HepG2 (cell line): ENCODE measurements at regions not wholly inside any gene's neighbourhood (a gene's known extent, or its start where the extent isn't known, plus 50 kb on each side); places are given as distances from the start of the nearest gene placed in this dataset.

Experiments
- ATAC-seq: fragments of 200-7000 bp; cut with Tn5 transposase; 3 replicates; pipeline ENCODE4 v1.9.1; 2020; ENCODE audit warnings: mild to moderate bottlenecking, moderate library complexity
- BruUV-seq: library from RNA; stranded (reverse); fragments of 400-500 nt; replicated peaks from 2 replicates; lab custom pipeline; 2021; lab: Mats Ljungman, UMichigan
- CTCF ChIA-PET: fragments of 300-600 bp; formaldehyde crosslinking; extraction: SDS; loops from one replicate; lab custom pipeline; 2021; ENCODE audit warnings: low total read pairs, inconsistent platforms, low intra/inter-chr PET ratio; lab: Yijun Ruan, JAX
- POLR2A ChIA-PET: fragments of 350-600 bp; sonication (Branson Sonifier 250); formaldehyde crosslinking; loops from one replicate; lab custom pipeline; 2020; ENCODE audit warnings: antibody characterized with exemption, inconsistent platforms; lab: Yijun Ruan, JAX
- DNase-seq: peaks from one replicate; pipeline ENCODE4 v3.0.0-alpha.2; 2015; ENCODE audit warnings: low spot score
- FAIRE-seq: peaks from 3 replicates; lab custom pipeline; 2011; peaks lifted over from hg19 to GRCh38; lab: Jason Lieb, UNC
- H2AFZ ChIP-seq: one replicate; pipeline ENCODE4 v1.6.1; 2011; ENCODE audit warnings: low read length, inconsistent platforms
- H3K27ac ChIP-seq: fragments of 300-600 bp; 3 replicates; pipeline ENCODE4 v1.8.0; 2011; ENCODE audit warnings: mixed run types, mild to moderate bottlenecking, mixed read lengths, low read length, inconsistent platforms; ENCODE audit not compliant: insufficient read depth; ENCODE audit errors: extremely low read length
- H3K27me3 ChIP-seq, 2 experiments: fragments of 200-600 bp in 1 of 2; 2 replicates in 1 of 2; 3 replicates in 1 of 2; pipeline versions ENCODE4 v1.6.0 to v1.8.0; 2011; ENCODE audit warnings: low read length in 2 of 2, mild to moderate bottlenecking in 2 of 2, moderate library complexity in 2 of 2, inconsistent platforms in 1 of 2; ENCODE audit not compliant: insufficient read depth in 2 of 2, control insufficient read depth in 1 of 2
- H3K36me3 ChIP-seq, 2 experiments: fragments of 200-600 bp in 1 of 2; replicated peaks in 1 of 2; 2 replicates in 1 of 2; 3 replicates in 1 of 2; pipeline versions ENCODE4 v1.5.1 to v1.8.0; 2011; ENCODE audit warnings: low read length in 2 of 2, inconsistent platforms in 1 of 2; ENCODE audit not compliant: insufficient read depth in 2 of 2, control insufficient read depth in 1 of 2
- H3K4me1 ChIP-seq: 2 replicates; pipeline ENCODE4 v1.5.1; 2012; ENCODE audit warnings: low read length, inconsistent platforms; ENCODE audit not compliant: insufficient read depth
- H3K4me2 ChIP-seq: 2 replicates; pipeline ENCODE4 v1.6.0; 2011; ENCODE audit warnings: low read depth, low read length, inconsistent platforms
- H3K4me3 ChIP-seq, 3 experiments: fragments of 200-600 bp in 1 of 3; sonication (generic), shearing (Covaris generic) in 1 of 3; replicated peaks in 1 of 3; 2 replicates each; pipeline ENCODE4 v1.5.1; 2011 to 2016; ENCODE audit warnings: low read length in 3 of 3, inconsistent platforms in 2 of 3, low read depth in 2 of 3, mild to moderate bottlenecking in 2 of 3, control low read depth in 1 of 3, mixed read lengths in 1 of 3; ENCODE audit not compliant: insufficient read depth in 1 of 3
- H3K79me2 ChIP-seq: one replicate; pipeline ENCODE4 v1.6.1; 2011; ENCODE audit warnings: low read length, inconsistent platforms; ENCODE audit not compliant: insufficient read depth
- H3K9ac ChIP-seq: 2 replicates; pipeline ENCODE4 v1.6.0; 2011; ENCODE audit warnings: mild to moderate bottlenecking, low read depth, low read length, inconsistent platforms; ENCODE audit not compliant: insufficient read depth
- H3K9me3 ChIP-seq: 2 replicates; pipeline ENCODE4 v1.5.1; 2012; ENCODE audit warnings: mild to moderate bottlenecking, low read length
- H4K20me1 ChIP-seq: 2 replicates; pipeline ENCODE4 v1.6.0; 2011; ENCODE audit warnings: inconsistent platforms, mild to moderate bottlenecking, low read length, moderate library complexity; ENCODE audit not compliant: insufficient read depth
- ASH2L ChIP-seq: fragments of 300-600, 200-600 bp; sonication (generic); IDR thresholded peaks from 2 replicates; pipeline ENCODE4 v1.7.0; 2017; ENCODE audit warnings: low read depth, mild to moderate bottlenecking, moderate library complexity, mixed read lengths, low read length; ENCODE audit not compliant: insufficient read length
- ATRX ChIP-seq: sonication (generic); formaldehyde crosslinking; IDR thresholded peaks from 2 replicates; pipeline ENCODE4 v1.4.0; 2020; ENCODE audit warnings: missing genetic modification reagents, borderline replicate concordance
- CEBPB ChIP-seq: IDR thresholded peaks from 2 replicates; pipeline ENCODE4 v1.6.1; 2011; ENCODE audit warnings: low read depth, low read length, improper control_type of control experiment, borderline replicate concordance
- DMAP1 ChIP-seq: IDR thresholded peaks from 2 replicates; pipeline ENCODE4 v1.6.1; 2016
- ESRRA ChIP-seq: sonication (generic); formaldehyde crosslinking; IDR thresholded peaks from 2 replicates; pipeline ENCODE4 v1.5.1; 2020; ENCODE audit warnings: mild to moderate bottlenecking, low read depth, missing genetic modification reagents
- FOSL1 ChIP-seq: sonication (generic); formaldehyde crosslinking; IDR thresholded peaks from 2 replicates; pipeline ENCODE4 v1.9.0; 2021; ENCODE audit warnings: missing genetic modification reagents, borderline replicate concordance
- MAF1 ChIP-seq: sonication (generic); formaldehyde crosslinking; IDR thresholded peaks from 2 replicates; pipeline ENCODE4 v1.5.0; 2020; ENCODE audit warnings: missing genetic modification reagents, borderline replicate concordance
- NCOA2 ChIP-seq: sonication (generic); formaldehyde crosslinking; IDR thresholded peaks from 2 replicates; pipeline ENCODE4 v1.8.0; 2022; ENCODE audit warnings: inconsistent platforms
- NKX3-1 ChIP-seq: sonication (generic); formaldehyde crosslinking; IDR thresholded peaks from 2 replicates; pipeline ENCODE4 v1.5.0; 2020; ENCODE audit warnings: missing genetic modification reagents
- TFDP1 ChIP-seq: IDR thresholded peaks from 2 replicates; pipeline ENCODE4 v1.6.1; 2016; ENCODE audit warnings: missing compliant biosample characterization, missing genetic modification reagents, borderline replicate concordance
- ZBTB1 ChIP-seq: sonication (generic); formaldehyde crosslinking; IDR thresholded peaks from 2 replicates; pipeline ENCODE4 v1.4.0; 2020; ENCODE audit warnings: missing genetic modification reagents, borderline replicate concordance
- ZNF34 ChIP-seq: sonication (generic); formaldehyde crosslinking; IDR thresholded peaks from 2 replicates; pipeline ENCODE4 v1.4.0; 2020; ENCODE audit warnings: mild to moderate bottlenecking, missing genetic modification reagents, borderline replicate concordance
- ZNF350 ChIP-seq: sonication (generic); formaldehyde crosslinking; IDR thresholded peaks from 2 replicates; pipeline ENCODE4 v1.4.0; 2020; ENCODE audit warnings: mild to moderate bottlenecking, low read depth, missing genetic modification reagents, borderline replicate concordance
- ZNF44 ChIP-seq: sonication (generic); formaldehyde crosslinking; IDR thresholded peaks from 2 replicates; pipeline ENCODE4 v1.5.1; 2020; ENCODE audit warnings: mild to moderate bottlenecking, missing genetic modification reagents
- WGBS: methylation state at CpG from one replicate; pipeline ENCODE4 v1.1.6; 2017; ENCODE audit warnings: low lambda C conversion rate; 5-methylcytosine and 5-hydroxymethylcytosine counted together
- in situ Hi-C: cut with HindIII; loops from 2 replicates; pipeline ENCODE4 v1.10.0; 2017; ENCODE audit warnings: low pct_unique_long_range_greater_than_20kb; ENCODE audit not compliant: extremely low pct_ligation_motif_present
- intact Hi-C: fragments of 100-400 bp; cut with micrococcal nuclease; formaldehyde crosslinking; loops from one replicate; pipeline ENCODE4 v1.10.0; 2022; ENCODE audit not compliant: unreplicated experiment
- TF ChIP-seq, protein P1 (sequence below): sonication (generic); formaldehyde crosslinking; IDR thresholded peaks from 2 replicates; pipeline ENCODE4 v1.8.1; 2023; ENCODE audit warnings: mild to moderate bottlenecking, missing genetic modification reagents

DNA sequence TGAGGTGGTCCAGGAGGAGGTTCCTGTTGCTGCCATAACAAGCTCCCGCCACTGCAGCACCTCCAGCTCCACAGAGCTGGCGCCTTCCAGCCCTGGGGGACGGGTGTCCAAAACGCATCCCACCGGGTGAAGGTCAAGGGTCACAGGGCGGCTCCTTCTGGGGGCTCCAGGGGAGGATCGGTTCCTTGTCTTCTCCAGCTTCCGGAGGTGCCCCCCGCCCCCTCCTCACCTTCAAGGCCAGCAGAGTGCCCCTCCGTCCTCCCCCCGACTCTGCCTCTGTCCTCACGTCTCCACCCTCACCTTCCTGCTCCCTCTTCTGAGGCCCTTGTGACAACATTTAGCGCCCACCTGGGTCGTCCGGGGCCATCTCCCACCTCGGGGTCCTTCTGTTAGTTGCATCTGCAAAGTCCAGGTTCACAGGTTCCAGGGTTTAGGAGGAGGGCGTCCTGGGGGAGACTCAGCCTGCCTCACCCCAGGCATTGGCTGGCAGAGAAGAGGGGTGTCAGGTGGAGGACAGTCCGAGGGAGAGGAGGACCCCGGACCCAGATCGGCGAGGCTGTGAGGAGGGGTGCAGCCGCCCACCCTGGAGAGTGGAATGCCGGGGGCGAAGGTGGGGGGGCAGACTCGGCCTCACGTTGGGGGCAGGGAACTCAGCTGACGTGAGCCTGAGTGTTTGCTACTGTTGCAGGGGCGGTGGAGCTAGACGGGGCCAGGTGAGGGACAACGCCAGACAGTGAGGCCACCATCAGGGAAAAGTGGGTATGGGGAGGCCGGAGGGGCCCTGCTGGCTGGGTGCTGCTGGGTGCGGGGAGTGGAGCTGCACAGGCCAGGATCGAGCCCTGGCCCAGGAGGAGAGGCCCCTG, 205.5 kb upstream of the C14orf180 start:
- Histone ChIP-seq H3K79me2 (no peaks in the 10 kb centered on the region), H3K27me3 (peaks cover 13 to 59% of the 10 kb centered on the region in 2 experiments), H3K36me3 (no peaks in the 10 kb centered on the region), H3K9ac (no peak overlapping the region), H2AFZ (no peak overlapping the region), H3K4me2 (no peak overlapping the region), H3K4me1 (no peaks in the 10 kb centered on the region), H3K4me3 (no peak overlapping the region), H4K20me1 (no peaks in the 10 kb centered on the region), H3K9me3 (no peaks in the 10 kb centered on the region), H3K27ac (no peak overlapping the region)
- 8% methylated on average over 30 of the region's 33 CpGs for WGBS
- ATAC-seq (no peak; the same call in 2 of the 3 replicates), DNase-seq (no peak), FAIRE-seq (no peak)
- ChIA-PET CTCF (no interaction called here), POLR2A (no interaction called here)
- in situ Hi-C loops: no loop called here
- no TSS peak for BruUV-seq
- no peak for TF ChIP-seq ATRX (CRISPR knock-in tag)
- no peak for TF ChIP-seq ASH2L
- TF ChIP-seq CEBPB: no peak
- TF ChIP-seq TFDP1 (CRISPR knock-in tag): no peak
- TF ChIP-seq ZNF44 (CRISPR knock-in tag): no peak
- intact Hi-C loops: no loop called here

- Histone ChIP-seq H2AFZ (no peak overlapping the region), H3K4me2 (no peak overlapping the region), H3K27ac (no peak overlapping the region), H3K9me3 (no peaks in the 10 kb centered on the region), H3K9ac (no peak overlapping the region), H4K20me1 (no peaks in the 10 kb centered on the region), H3K4me1 (no peaks in the 10 kb centered on the region), H3K27me3 (peaks cover 11 to 57% of the 10 kb centered on the region in 2 experiments; a peak in 4 of 5 replicates), H3K36me3 (no peaks in the 10 kb centered on the region), H3K79me2 (no peaks in the 10 kb centered on the region), H3K4me3 (no peak overlapping the region)
- in situ Hi-C loops: no loop called here
- intact Hi-C loops: no loop called here
- FAIRE-seq (no peak), ATAC-seq (no peak), DNase-seq (no peak)
- no TSS peak for BruUV-seq
- POLR2A ChIA-PET: no interaction called here
- CTCF ChIA-PET: no interaction called here
- WGBS: 0% methylated on average over 1 of the region's 3 CpGs
- TF ChIP-seq ESRRA (CRISPR knock-in tag): no peak
- TF ChIP-seq MAF1 (CRISPR knock-in tag): no peak
- TF ChIP-seq ZNF34: no peak
- no peak for TF ChIP-seq DMAP1 (CRISPR knock-in tag)
- no peak for TF ChIP-seq NCOA2 (CRISPR knock-in tag)
- no peak for TF ChIP-seq ZNF350 (CRISPR knock-in tag)
- no peak for TF ChIP-seq FOSL1 (CRISPR knock-in tag)
- TF ChIP-seq, protein P1, sequence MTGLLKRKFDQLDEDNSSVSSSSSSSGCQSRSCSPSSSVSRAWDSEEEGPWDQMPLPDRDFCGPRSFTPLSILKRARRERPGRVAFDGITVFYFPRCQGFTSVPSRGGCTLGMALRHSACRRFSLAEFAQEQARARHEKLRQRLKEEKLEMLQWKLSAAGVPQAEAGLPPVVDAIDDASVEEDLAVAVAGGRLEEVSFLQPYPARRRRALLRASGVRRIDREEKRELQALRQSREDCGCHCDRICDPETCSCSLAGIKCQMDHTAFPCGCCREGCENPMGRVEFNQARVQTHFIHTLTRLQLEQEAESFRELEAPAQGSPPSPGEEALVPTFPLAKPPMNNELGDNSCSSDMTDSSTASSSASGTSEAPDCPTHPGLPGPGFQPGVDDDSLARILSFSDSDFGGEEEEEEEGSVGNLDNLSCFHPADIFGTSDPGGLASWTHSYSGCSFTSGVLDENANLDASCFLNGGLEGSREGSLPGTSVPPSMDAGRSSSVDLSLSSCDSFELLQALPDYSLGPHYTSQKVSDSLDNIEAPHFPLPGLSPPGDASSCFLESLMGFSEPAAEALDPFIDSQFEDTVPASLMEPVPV: no peak
- TF ChIP-seq ZBTB1: no peak
- TF ChIP-seq NKX3-1 (CRISPR knock-in tag): no peak
These were observed 204.9 kb upstream of the C14orf180 start for GRCh38 chr14:104374718-104375080.
